T-cell (primary cell): ENCODE measurements at regions not wholly inside any gene's neighbourhood (a gene's known extent, or its start where the extent isn't known, plus 50 kb on each side); places are given as distances from the start of the nearest gene placed in this dataset.

Source experiments
- ATAC-seq, 4 experiments: fragments of 200-7000 bp in 3 of 4; fragments of 150-1000 bp in 1 of 4; cut with Tn5 transposase; replicated peaks in 1 of 4; 1 replicate in 3 of 4; 2 replicates in 1 of 4; pipeline ENCODE4 v1.10.0; 2021; ENCODE audit warnings: moderate library complexity in 3 of 4, mild to moderate bottlenecking in 2 of 4, moderate number of reproducible peaks in 1 of 4
- CTCF ChIA-PET, 2 donors: fragments of 300-600 bp; sonication (Branson Sonifier 250); formaldehyde crosslinking; loops; one replicate each; lab custom pipeline; 2022; ENCODE audit warnings: antibody characterized with exemption in 2 of 2; lab: Charles Lee
- POLR2A ChIA-PET, 2 donors: fragments of 300-600 bp; sonication (Branson Sonifier 250); formaldehyde crosslinking; loops; one replicate each; lab custom pipeline; 2022; ENCODE audit warnings: antibody characterized with exemption in 2 of 2; lab: Charles Lee
- DNase-seq, 35 experiments: peaks; one replicate each; pipeline versions ENCODE4 v3.0.0 to v3.0.0-alpha.2; 2013 to 2023
- H3K27ac ChIP-seq: one replicate; pipeline ENCODE4 v1.5.1; 2013; ENCODE audit warnings: low read length
- H3K27me3 ChIP-seq, 2 experiments: replicated peaks in 1 of 2; 1 replicate in 1 of 2; 2 replicates in 1 of 2; pipeline versions ENCODE4 v1.6.1 to v1.7.0; 2013; ENCODE audit warnings: low read length in 1 of 2, mixed read lengths in 1 of 2; ENCODE audit not compliant: control insufficient read depth in 2 of 2, insufficient read depth in 2 of 2; ENCODE audit errors: extremely low read depth in 1 of 2
- H3K36me3 ChIP-seq, 2 donors: 1 replicate in 1 of 2; 2 replicates in 1 of 2; pipeline versions ENCODE4 v1.6.1 to v1.7.0; 2013; ENCODE audit warnings: low read length in 1 of 2; ENCODE audit not compliant: control insufficient read depth in 2 of 2, insufficient read depth in 1 of 2; ENCODE audit errors: extremely low read depth in 1 of 2
- H3K4me1 ChIP-seq, 2 experiments: 1 replicate in 1 of 2; 2 replicates in 1 of 2; pipeline versions ENCODE4 v1.6.1 to v1.7.0; 2013; ENCODE audit warnings: low read length in 2 of 2, mixed read lengths in 1 of 2; ENCODE audit not compliant: insufficient read depth in 2 of 2, control insufficient read depth in 1 of 2; ENCODE audit errors: extremely low read depth in 1 of 2
- H3K4me3 ChIP-seq, 2 donors: 1 replicate in 1 of 2; 2 replicates in 1 of 2; pipeline versions ENCODE4 v1.5.1 to v1.7.0; 2013; ENCODE audit warnings: mild to moderate bottlenecking in 2 of 2, low read length in 1 of 2, moderate library complexity in 1 of 2; ENCODE audit not compliant: control insufficient read depth in 1 of 2; ENCODE audit errors: extremely low read depth in 1 of 2
- H3K9me3 ChIP-seq: 2 replicates; pipeline ENCODE4 v1.7.0; 2013
- H3K27ac Mint-ChIP-seq, 2 donors: one replicate each; pipeline ENCODE4 v1.8.0; 2020 to 2021; ENCODE audit warnings: mild to moderate bottlenecking in 2 of 2, mixed read lengths in 2 of 2
- H3K27me3 Mint-ChIP-seq, 2 donors: one replicate each; pipeline ENCODE4 v1.8.0; 2021 to 2022; ENCODE audit warnings: mixed read lengths in 2 of 2
- H3K36me3 Mint-ChIP-seq: one replicate; pipeline ENCODE4 v1.8.0; 2021; ENCODE audit warnings: mixed read lengths
- H3K4me1 Mint-ChIP-seq, 3 donors: one replicate each; pipeline ENCODE4 v1.8.0; 2020 to 2022; ENCODE audit warnings: mixed read lengths in 3 of 3, mild to moderate bottlenecking in 1 of 3
- H3K4me3 Mint-ChIP-seq, 3 donors: one replicate each; pipeline ENCODE4 v1.8.0; 2020 to 2022; ENCODE audit warnings: mild to moderate bottlenecking in 3 of 3, mixed read lengths in 3 of 3, moderate library complexity in 3 of 3
- H3K9me3 Mint-ChIP-seq, 3 donors: one replicate each; pipeline ENCODE4 v1.8.0; 2020 to 2022; ENCODE audit warnings: mixed read lengths in 3 of 3
- WGBS: methylation state at CpG from one replicate; pipeline ENCODE4 v1.1.5; 2013; ENCODE audit warnings: missing lambda C conversion rate; ENCODE audit not compliant: insufficient coverage; 5-methylcytosine and 5-hydroxymethylcytosine counted together

GRCh38 chr5:43774881-43775399 is 172.0 kb downstream of the NNT start:
- Histone ChIP-seq H3K9me3 (no peaks in the 10 kb centered on the region), H3K27me3 (no peaks in the 10 kb centered on the region), H3K4me1 (no peaks in the 10 kb centered on the region), H3K4me3 (no peak overlapping the region), H3K36me3 (no peaks in the 10 kb centered on the region), H3K27ac (no peak overlapping the region)
- Mint-ChIP-seq H3K9me3 (no peaks in the 10 kb centered on the region), H3K4me3 (no peak overlapping the region), H3K36me3 (no peaks in the 10 kb centered on the region), H3K27me3 (peaks cover 0 to 4% of the 10 kb centered on the region in 2 donors), H3K27ac (no peak overlapping the region), H3K4me1 (peaks cover 0 to 2% (median 0%) of the 10 kb centered on the region in 3 donors)
- no peak for DNase-seq
- POLR2A ChIA-PET = no interaction called here
- WGBS = 100% methylated on average over 1 of the region's 1 CpG
- CTCF ChIA-PET = no interaction called here
- no peak for ATAC-seq

GRCh38 chr5:43773478-43773844 is 170.5 kb downstream of the NNT start:
- H3K4me3 Mint-ChIP-seq = no peak overlapping the region
- Histone ChIP-seq H3K4me1 (no peaks in the 10 kb centered on the region), H3K27ac (no peak overlapping the region), H3K9me3 (no peaks in the 10 kb centered on the region), H3K27me3 (no peaks in the 10 kb centered on the region), H3K4me3 (no peak overlapping the region), H3K36me3 (no peaks in the 10 kb centered on the region)
- ATAC-seq (no peak), DNase-seq (no peak)
- H3K27ac Mint-ChIP-seq = no peak overlapping the region
- H3K9me3 Mint-ChIP-seq = no peaks in the 10 kb centered on the region
- ChIA-PET POLR2A (no interaction called here), CTCF (no interaction called here)
- whole genome bisulfite sequencing = no CpG with 5 or more reads among the region's 1 CpG
- H3K36me3 Mint-ChIP-seq = no peaks in the 10 kb centered on the region
- peaks cover 0 to 4% of the 10 kb centered on the region in 2 donors for H3K27me3 Mint-ChIP-seq
- H3K4me1 Mint-ChIP-seq = peaks cover 0 to 2% (median 0%) of the 10 kb centered on the region in 3 donors

GRCh38 chr5:43772764-43773477 is 169.9 kb downstream of the NNT start:
- no peak overlapping the region for H3K4me3 ChIP-seq
- ChIA-PET POLR2A (no interaction called here), CTCF (no interaction called here)
- H3K4me1 ChIP-seq = no peaks in the 10 kb centered on the region
- no peak overlapping the region for H3K27ac ChIP-seq
- 41% methylated on average over 2 of the region's 5 CpGs for WGBS
- H3K36me3 Mint-ChIP-seq = no peaks in the 10 kb centered on the region
- H3K36me3 ChIP-seq = no peaks in the 10 kb centered on the region
- H3K27ac Mint-ChIP-seq = no peak overlapping the region
- DNase-seq (no peak), ATAC-seq (no peak)
- peaks cover 0 to 2% (median 0%) of the 10 kb centered on the region in 3 donors for H3K4me1 Mint-ChIP-seq
- no peak overlapping the region for H3K4me3 Mint-ChIP-seq
- no peaks in the 10 kb centered on the region for H3K9me3 Mint-ChIP-seq
- no peaks in the 10 kb centered on the region for H3K27me3 ChIP-seq
- H3K9me3 ChIP-seq = no peaks in the 10 kb centered on the region
- H3K27me3 Mint-ChIP-seq = peaks cover under 1 to 4% of the 10 kb centered on the region in 2 donors

- H3K4me1 ChIP-seq = no peaks in the 10 kb centered on the region
- no peaks in the 10 kb centered on the region for H3K36me3 ChIP-seq
- ChIA-PET POLR2A (no interaction called here), CTCF (no interaction called here)
- H3K4me3 ChIP-seq = no peak overlapping the region
- Mint-ChIP-seq H3K27ac (no peak overlapping the region), H3K27me3 (peaks cover 3 to 4% of the 10 kb centered on the region in 2 donors), H3K9me3 (no peaks in the 10 kb centered on the region), H3K4me1 (peaks cover 0 to 2% (median 0%) of the 10 kb centered on the region in 3 donors), H3K36me3 (no peaks in the 10 kb centered on the region), H3K4me3 (no peak overlapping the region)
- ATAC-seq (no peak), DNase-seq (no peak)
- no peaks in the 10 kb centered on the region for H3K27me3 ChIP-seq
- no CpG with 5 or more reads among the region's 1 CpG for WGBS
- H3K27ac ChIP-seq = no peak overlapping the region
- H3K9me3 ChIP-seq = no peaks in the 10 kb centered on the region
These were observed 169.4 kb downstream of the NNT start for GRCh38 chr5:43772458-43772763.

GRCh38 chr5:43771611-43772031 is 168.6 kb downstream of the NNT start:
- no peak for DNase-seq
- Mint-ChIP-seq H3K36me3 (no peaks in the 10 kb centered on the region), H3K4me3 (no peak overlapping the region), H3K4me1 (peaks cover 0 to 2% (median 0%) of the 10 kb centered on the region in 3 donors), H3K27ac (no peak overlapping the region), H3K9me3 (no peaks in the 10 kb centered on the region), H3K27me3 (peaks cover 3 to 4% of the 10 kb centered on the region in 2 donors)
- 83% methylated on average over 1 of the region's 3 CpGs for WGBS
- POLR2A ChIA-PET = no interaction called here
- H3K4me1 ChIP-seq = no peaks in the 10 kb centered on the region
- no peaks in the 10 kb centered on the region for H3K36me3 ChIP-seq
- no peaks in the 10 kb centered on the region for H3K27me3 ChIP-seq
- no peaks in the 10 kb centered on the region for H3K9me3 ChIP-seq
- no peak for ATAC-seq
- no peak overlapping the region for H3K4me3 ChIP-seq
- CTCF ChIA-PET = no interaction called here
- no peak overlapping the region for H3K27ac ChIP-seq

- Mint-ChIP-seq H3K9me3 (no peaks in the 10 kb centered on the region), H3K27ac (no peak overlapping the region), H3K36me3 (no peaks in the 10 kb centered on the region), H3K4me1 (peaks cover 0 to 2% (median 0%) of the 10 kb centered on the region in 3 donors), H3K4me3 (no peak overlapping the region), H3K27me3 (peaks cover 0 to 3% of the 10 kb centered on the region in 2 donors)
- DNase-seq (no peak), ATAC-seq (no peak)
- POLR2A ChIA-PET = no interaction called here
- CTCF ChIA-PET = no interaction called here
- H3K27ac ChIP-seq = no peak overlapping the region
- no peaks in the 10 kb centered on the region for H3K27me3 ChIP-seq
- no peak overlapping the region for H3K4me3 ChIP-seq
- H3K9me3 ChIP-seq = no peaks in the 10 kb centered on the region
- H3K36me3 ChIP-seq = no peaks in the 10 kb centered on the region
- 72% methylated on average over 2 of the region's 7 CpGs for WGBS
- H3K4me1 ChIP-seq = no peaks in the 10 kb centered on the region
These were observed 166.8 kb downstream of the NNT start for GRCh38 chr5:43769571-43770355.
